ENCODE measurements at regions not wholly inside any gene's neighbourhood (a gene's known extent, or its start where the extent isn't known, plus 50 kb on each side); places are given as distances from the start of the nearest gene placed in this dataset.

DNA sequence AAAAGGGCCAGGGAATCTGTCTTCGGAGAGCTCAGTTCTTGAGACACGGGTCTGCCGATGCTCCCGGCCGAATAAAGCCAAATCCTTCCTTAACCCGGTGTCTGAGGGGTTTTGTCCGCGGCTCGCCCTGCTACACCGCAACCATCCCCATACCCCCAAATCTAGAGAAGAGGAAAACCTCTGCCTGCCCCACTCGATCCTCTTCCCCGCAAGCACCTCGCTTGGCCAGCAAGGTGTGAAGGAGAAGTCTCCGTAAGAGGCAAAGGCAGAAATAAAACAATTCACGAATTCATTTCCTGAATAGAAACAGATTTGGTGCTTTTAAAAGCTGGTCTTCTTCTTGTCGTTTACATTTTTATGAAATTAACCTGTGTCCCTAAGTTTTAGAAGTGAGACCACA is 67.3 kb upstream of the GALNT9 start:
- TF ChIP-seq, protein P1, sequence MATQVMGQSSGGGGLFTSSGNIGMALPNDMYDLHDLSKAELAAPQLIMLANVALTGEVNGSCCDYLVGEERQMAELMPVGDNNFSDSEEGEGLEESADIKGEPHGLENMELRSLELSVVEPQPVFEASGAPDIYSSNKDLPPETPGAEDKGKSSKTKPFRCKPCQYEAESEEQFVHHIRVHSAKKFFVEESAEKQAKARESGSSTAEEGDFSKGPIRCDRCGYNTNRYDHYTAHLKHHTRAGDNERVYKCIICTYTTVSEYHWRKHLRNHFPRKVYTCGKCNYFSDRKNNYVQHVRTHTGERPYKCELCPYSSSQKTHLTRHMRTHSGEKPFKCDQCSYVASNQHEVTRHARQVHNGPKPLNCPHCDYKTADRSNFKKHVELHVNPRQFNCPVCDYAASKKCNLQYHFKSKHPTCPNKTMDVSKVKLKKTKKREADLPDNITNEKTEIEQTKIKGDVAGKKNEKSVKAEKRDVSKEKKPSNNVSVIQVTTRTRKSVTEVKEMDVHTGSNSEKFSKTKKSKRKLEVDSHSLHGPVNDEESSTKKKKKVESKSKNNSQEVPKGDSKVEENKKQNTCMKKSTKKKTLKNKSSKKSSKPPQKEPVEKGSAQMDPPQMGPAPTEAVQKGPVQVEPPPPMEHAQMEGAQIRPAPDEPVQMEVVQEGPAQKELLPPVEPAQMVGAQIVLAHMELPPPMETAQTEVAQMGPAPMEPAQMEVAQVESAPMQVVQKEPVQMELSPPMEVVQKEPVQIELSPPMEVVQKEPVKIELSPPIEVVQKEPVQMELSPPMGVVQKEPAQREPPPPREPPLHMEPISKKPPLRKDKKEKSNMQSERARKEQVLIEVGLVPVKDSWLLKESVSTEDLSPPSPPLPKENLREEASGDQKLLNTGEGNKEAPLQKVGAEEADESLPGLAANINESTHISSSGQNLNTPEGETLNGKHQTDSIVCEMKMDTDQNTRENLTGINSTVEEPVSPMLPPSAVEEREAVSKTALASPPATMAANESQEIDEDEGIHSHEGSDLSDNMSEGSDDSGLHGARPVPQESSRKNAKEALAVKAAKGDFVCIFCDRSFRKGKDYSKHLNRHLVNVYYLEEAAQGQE (IDR thresholded peaks at IDR 0.05; ENCODE audit: insufficient read depth in 1 of 2, low read depth in 2 of 2, low read length in 2 of 2) = no peak
- no peak for TF ChIP-seq TAF1 (IDR thresholded peaks at IDR 0.05; ENCODE audit: borderline replicate concordance, insufficient read depth, low read length)
